KMS-11 (cell line): ENCODE measurements at regions not wholly inside any gene's neighbourhood (a gene's known extent, or its start where the extent isn't known, plus 50 kb on each side); places are given as distances from the start of the nearest gene placed in this dataset.

Experiments used
- H2AFZ ChIP-seq: fragments of 200-600 bp; sonication (generic); 2 replicates; pipeline ENCODE4 v1.6.1; 2016; ENCODE audit warnings: antibody characterized with exemption, mixed run types, low read depth
- H3K27ac ChIP-seq: fragments of 200-600 bp; sonication (generic); 2 replicates; pipeline ENCODE4 v1.6.1; 2016; ENCODE audit warnings: mild to moderate bottlenecking, mixed run types
- H3K27me3 ChIP-seq: fragments of 200-600 bp; sonication (generic); 2 replicates; pipeline ENCODE4 v1.6.1; 2017; ENCODE audit warnings: mild to moderate bottlenecking, low read depth, mixed run types, moderate library complexity; ENCODE audit not compliant: insufficient read depth
- H3K36me3 ChIP-seq: fragments of 200-600 bp; sonication (generic); 2 replicates; pipeline ENCODE4 v1.6.1; 2017; ENCODE audit warnings: mild to moderate bottlenecking, mixed run types; ENCODE audit not compliant: insufficient read depth
- H3K4me1 ChIP-seq: fragments of 200-600 bp; sonication (generic); 2 replicates; pipeline ENCODE4 v1.6.1; 2016; ENCODE audit warnings: mild to moderate bottlenecking, low read depth, mixed run types; ENCODE audit not compliant: poor library complexity, severe bottlenecking
- H3K4me2 ChIP-seq: fragments of 200-600 bp; sonication (generic); 2 replicates; pipeline ENCODE4 v1.7.0; 2016; ENCODE audit warnings: mild to moderate bottlenecking, mixed run types
- H3K4me3 ChIP-seq: fragments of 200-600 bp; sonication (generic); IDR thresholded peaks from 2 replicates; pipeline ENCODE4 v1.6.1; 2017; ENCODE audit warnings: low read depth, low read length, mixed read lengths; ENCODE audit not compliant: insufficient read depth
- H3K79me2 ChIP-seq: fragments of 200-600 bp; sonication (generic); 2 replicates; pipeline ENCODE4 v1.6.1; 2016; ENCODE audit warnings: low read depth, mixed run types; ENCODE audit not compliant: insufficient read depth
- H3K9ac ChIP-seq: fragments of 200-600 bp; sonication (generic); 2 replicates; pipeline ENCODE4 v1.6.1; 2016; ENCODE audit warnings: mild to moderate bottlenecking, mixed run types
- H4K20me1 ChIP-seq: fragments of 200-600 bp; sonication (generic); 2 replicates; pipeline ENCODE4 v1.6.1; 2016; ENCODE audit warnings: mild to moderate bottlenecking, mixed run types; ENCODE audit not compliant: insufficient read depth
- CTCF ChIP-seq: fragments of 200-600 bp; sonication (generic); conservative IDR thresholded peaks from 2 replicates; pipeline ENCODE4 v1.6.1; 2017; ENCODE audit warnings: low read depth, mild to moderate bottlenecking, antibody characterized with exemption, low read length, moderate library complexity, mixed read lengths

- H3K79me2 ChIP-seq = no peaks in the 10 kb centered on the region
- H3K4me2 ChIP-seq = no peak overlapping the region
- TF ChIP-seq CTCF = no peak
Measured at GRCh38 chr13:50417597-50417996, 402.4 kb downstream of the KCNRG start.

GRCh38 chr13:50419331-50419865 is 404.2 kb downstream of the KCNRG start:
- Histone ChIP-seq H2AFZ (no peak overlapping the region), H4K20me1 (no peaks in the 10 kb centered on the region), H3K9ac (no peak overlapping the region), H3K27me3 (no peaks in the 10 kb centered on the region), H3K4me1 (no peaks in the 10 kb centered on the region), H3K27ac (no peak overlapping the region), H3K79me2 (no peaks in the 10 kb centered on the region), H3K4me2 (no peak overlapping the region), H3K4me3 (no peak overlapping the region), H3K36me3 (no peaks in the 10 kb centered on the region)
- no peak for TF ChIP-seq CTCF

More at GRCh38 chr13:50417597-50417996, 402.4 kb downstream of the KCNRG start:
- Histone ChIP-seq H3K9ac (no peak overlapping the region), H3K27me3 (no peaks in the 10 kb centered on the region), H3K36me3 (no peaks in the 10 kb centered on the region), H3K4me3 (no peak overlapping the region), H2AFZ (no peak overlapping the region), H3K27ac (no peak overlapping the region), H4K20me1 (no peaks in the 10 kb centered on the region), H3K4me1 (no peaks in the 10 kb centered on the region)

GRCh38 chr13:50419896-50420295 is 404.7 kb downstream of the KCNRG start:
- H3K27ac ChIP-seq = no peak overlapping the region
- H3K79me2 ChIP-seq = no peaks in the 10 kb centered on the region
- H3K4me1 ChIP-seq = no peaks in the 10 kb centered on the region
- H3K27me3 ChIP-seq = no peaks in the 10 kb centered on the region
- H3K4me2 ChIP-seq = no peak overlapping the region
- TF ChIP-seq CTCF = no peak
- H3K4me3 ChIP-seq = no peak overlapping the region
- no peak overlapping the region for H3K9ac ChIP-seq
- H4K20me1 ChIP-seq = no peaks in the 10 kb centered on the region
- no peak overlapping the region for H2AFZ ChIP-seq
- no peaks in the 10 kb centered on the region for H3K36me3 ChIP-seq

- Histone ChIP-seq H3K9ac (no peak overlapping the region), H3K27me3 (no peaks in the 10 kb centered on the region), H3K4me2 (no peak overlapping the region), H3K36me3 (no peaks in the 10 kb centered on the region), H3K4me1 (no peaks in the 10 kb centered on the region), H3K79me2 (no peaks in the 10 kb centered on the region), H3K4me3 (no peak overlapping the region), H2AFZ (no peak overlapping the region), H4K20me1 (no peaks in the 10 kb centered on the region), H3K27ac (no peak overlapping the region)
- no peak for TF ChIP-seq CTCF
Measured at GRCh38 chr13:50420718-50421472, 405.7 kb downstream of the KCNRG start.
